ENCODE measurements at regions not wholly inside any gene's neighbourhood (a gene's known extent, or its start where the extent isn't known, plus 50 kb on each side); places are given as distances from the start of the nearest gene placed in this dataset.
A peak's percentile ranks its signal among the peaks of the same experiment; 100 is the strongest.

GRCh38 chr5:163361450-163361849, 75.9 kb upstream of the CCNG1 start:
- H3K4me3 ChIP-seq: no peak overlapping the region
- no peaks in the 10 kb centered on the region for H3K27me3 ChIP-seq
- no peak for TF ChIP-seq CTCF (IDR thresholded peaks at IDR 0.05)
- no peak for DNase-seq
- no peak for ATAC-seq
- intact Hi-C loops (cut with DNase I): no loop called here
- no peaks in the 10 kb centered on the region for H3K4me1 ChIP-seq
- H3K27ac ChIP-seq: no peak overlapping the region
- H3K9me3 ChIP-seq: peaks cover 0 to 6% of the 10 kb centered on the region in 2 donors
- H3K36me3 ChIP-seq: no peaks in the 10 kb centered on the region

DNA sequence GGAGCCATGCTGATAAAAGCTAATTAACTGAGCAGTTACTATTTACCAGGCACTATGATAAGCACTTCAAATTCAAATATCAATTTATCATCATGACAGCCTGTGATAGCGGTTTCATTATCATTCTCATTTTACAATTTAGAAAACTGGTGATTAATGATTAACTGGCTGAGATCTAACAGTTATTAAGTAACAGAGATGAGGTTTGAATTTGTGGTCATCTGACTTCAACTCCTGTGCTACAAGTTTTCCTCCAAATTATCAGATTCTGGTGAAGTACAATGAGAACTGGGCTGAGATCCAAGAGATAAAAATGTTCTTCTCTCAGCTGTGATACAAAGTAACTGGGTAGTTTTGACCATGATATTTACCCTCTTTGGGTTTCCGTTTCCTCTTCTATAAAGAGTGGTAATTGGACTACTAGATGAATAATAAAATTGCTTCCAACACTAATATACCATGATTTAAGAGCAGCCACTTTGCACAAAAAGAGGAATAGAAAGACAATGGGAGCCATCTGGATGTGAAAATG, 74.5 kb upstream of the CCNG1 start:
- H3K4me3 ChIP-seq: no peak overlapping the region
- H3K36me3 ChIP-seq: no peaks in the 10 kb centered on the region
- DNase-seq: no peak
- no peaks in the 10 kb centered on the region for H3K4me1 ChIP-seq
- TF ChIP-seq CTCF (IDR thresholded peaks at IDR 0.05): no peak
- no peak for ATAC-seq
- intact Hi-C loops (cut with DNase I): no loop called here
- H3K9me3 ChIP-seq: peaks cover 0 to 6% of the 10 kb centered on the region in 2 donors
- no peaks in the 10 kb centered on the region for H3K27me3 ChIP-seq
- no peak overlapping the region for H3K27ac ChIP-seq

DNA sequence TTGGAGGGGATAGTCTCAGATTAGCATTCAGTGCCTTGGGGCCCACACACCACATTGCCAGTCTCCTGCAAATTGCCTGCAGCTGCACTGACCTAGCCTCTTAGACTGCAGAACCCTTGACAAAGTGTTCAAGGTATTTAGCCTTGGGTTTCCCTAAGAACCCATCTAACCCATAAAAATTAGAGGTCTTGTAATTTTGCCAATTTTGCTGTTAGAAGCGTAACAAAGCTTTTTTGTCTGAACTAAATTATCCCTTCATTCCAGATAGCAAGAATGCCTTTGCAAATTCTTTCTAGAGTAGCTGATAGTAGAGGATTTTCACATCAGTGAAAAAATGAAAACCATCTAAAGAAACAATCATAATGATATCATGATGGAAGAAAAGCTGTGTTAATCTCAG, 74.0 kb upstream of the CCNG1 start:
- Histone ChIP-seq H3K9me3 (peaks cover 0 to 6% of the 10 kb centered on the region in 2 donors), H3K36me3 (no peaks in the 10 kb centered on the region), H3K27ac (no peak overlapping the region), H3K27me3 (no peaks in the 10 kb centered on the region), H3K4me3 (no peak overlapping the region), H3K4me1 (no peaks in the 10 kb centered on the region)
- ATAC-seq (no peak), DNase-seq (no peak)
- intact Hi-C loops (cut with DNase I): no loop called here
- no peak for TF ChIP-seq CTCF (IDR thresholded peaks at IDR 0.05)

DNA sequence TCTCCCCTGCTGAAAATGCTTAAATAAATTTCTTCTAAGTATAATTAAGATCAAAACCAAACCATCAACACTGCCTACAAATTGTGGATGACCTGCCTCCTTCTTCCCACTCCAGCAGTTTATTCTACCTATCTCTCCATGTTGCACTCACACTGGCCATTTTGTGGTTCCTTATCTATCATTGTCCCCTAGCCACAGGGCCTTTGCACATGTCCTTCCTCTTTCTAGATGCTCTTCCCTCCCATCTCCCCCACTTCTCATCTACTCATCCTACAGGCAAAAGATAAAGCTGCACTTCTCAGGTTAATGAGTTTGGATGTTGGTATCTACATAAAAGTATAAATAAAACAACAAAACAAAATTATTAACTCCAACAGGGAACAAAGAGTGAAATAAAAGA, 70.6 kb upstream of the CCNG1 start:
- no peaks in the 10 kb centered on the region for H3K27me3 ChIP-seq
- no peak overlapping the region for H3K27ac ChIP-seq
- no peaks in the 10 kb centered on the region for H3K36me3 ChIP-seq
- no peaks in the 10 kb centered on the region for H3K4me1 ChIP-seq
- no peak overlapping the region for H3K4me3 ChIP-seq
- DNase-seq (no peak), ATAC-seq (no peak)
- no peak for TF ChIP-seq CTCF (IDR thresholded peaks at IDR 0.05)
- intact Hi-C loops (cut with DNase I): no loop called here
- H3K9me3 ChIP-seq: peaks cover 0 to 6% of the 10 kb centered on the region in 2 donors

DNA sequence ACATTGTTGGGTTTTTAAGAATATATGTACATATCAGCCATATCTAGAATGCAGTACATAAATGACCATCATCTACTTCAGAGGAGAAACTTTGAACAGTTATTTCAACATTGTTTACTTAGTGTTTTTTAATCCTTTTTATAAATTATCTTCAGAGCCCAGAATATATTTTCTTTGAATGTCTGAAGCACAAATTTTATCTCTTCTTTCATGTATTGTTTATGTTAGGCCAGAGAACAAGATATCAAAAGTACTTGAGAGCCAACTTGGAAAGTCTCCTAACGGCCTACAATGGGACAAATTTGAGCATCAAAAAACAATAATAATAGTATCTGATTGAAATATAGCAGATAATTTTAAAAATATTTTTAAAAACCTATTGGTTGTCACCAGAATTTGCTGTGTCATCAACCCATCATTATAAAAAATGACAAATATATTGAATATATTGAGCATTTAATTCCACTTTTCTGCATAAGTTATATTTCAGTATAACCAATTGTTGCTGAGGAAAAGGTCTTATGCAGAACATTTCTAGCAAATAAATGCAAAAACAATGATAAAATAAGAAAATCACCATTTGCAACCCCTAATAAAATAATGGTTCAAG, 67.5 kb upstream of the CCNG1 start:
- no peak for TF ChIP-seq CTCF (IDR thresholded peaks at IDR 0.05)
- Histone ChIP-seq H3K36me3 (no peaks in the 10 kb centered on the region), H3K4me1 (no peaks in the 10 kb centered on the region), H3K4me3 (no peak overlapping the region), H3K9me3 (peaks cover 0 to 2% of the 10 kb centered on the region in 2 donors), H3K27me3 (no peaks in the 10 kb centered on the region), H3K27ac (no peak overlapping the region)
- DNase-seq: peak in 2 of 4 donors; percentile 16 to 43
- no peak for ATAC-seq
- intact Hi-C loops (cut with DNase I): no loop called here

All from left lung (tissue), 4 donors.